Ovary (tissue), 3 donors: ENCODE measurements at regions not wholly inside any gene's neighbourhood (a gene's known extent, or its start where the extent isn't known, plus 50 kb on each side); places are given as distances from the start of the nearest gene placed in this dataset.

Source experiments
- EP300 ChIP-seq: sonication (generic); formaldehyde crosslinking; IDR thresholded peaks from one replicate; pipeline ENCODE4 v1.6.1; 2017; ENCODE audit warnings: antibody characterized with exemption
- POLR2A ChIP-seq: fragments of 450-650 bp; IDR thresholded peaks from one replicate; pipeline ENCODE4 v1.6.1; 2017; ENCODE audit warnings: antibody characterized with exemption, mild to moderate bottlenecking, moderate library complexity
- TF ChIP-seq, protein P1 (sequence below), 3 donors: fragments of 450-650 bp in 2 of 3; fragments of 200-600 bp in 1 of 3; IDR thresholded peaks; one replicate each; pipeline versions ENCODE4 v1.5.1 to v1.8.0; 2016 to 2022; ENCODE audit warnings: antibody characterized with exemption in 3 of 3, mild to moderate bottlenecking in 1 of 3
- donor health status: DM: no; HTN: no; CAD: no.

GRCh38 chr11:23974051-23974450, 522.8 kb upstream of the LUZP2 start:
- TF ChIP-seq, protein P1, sequence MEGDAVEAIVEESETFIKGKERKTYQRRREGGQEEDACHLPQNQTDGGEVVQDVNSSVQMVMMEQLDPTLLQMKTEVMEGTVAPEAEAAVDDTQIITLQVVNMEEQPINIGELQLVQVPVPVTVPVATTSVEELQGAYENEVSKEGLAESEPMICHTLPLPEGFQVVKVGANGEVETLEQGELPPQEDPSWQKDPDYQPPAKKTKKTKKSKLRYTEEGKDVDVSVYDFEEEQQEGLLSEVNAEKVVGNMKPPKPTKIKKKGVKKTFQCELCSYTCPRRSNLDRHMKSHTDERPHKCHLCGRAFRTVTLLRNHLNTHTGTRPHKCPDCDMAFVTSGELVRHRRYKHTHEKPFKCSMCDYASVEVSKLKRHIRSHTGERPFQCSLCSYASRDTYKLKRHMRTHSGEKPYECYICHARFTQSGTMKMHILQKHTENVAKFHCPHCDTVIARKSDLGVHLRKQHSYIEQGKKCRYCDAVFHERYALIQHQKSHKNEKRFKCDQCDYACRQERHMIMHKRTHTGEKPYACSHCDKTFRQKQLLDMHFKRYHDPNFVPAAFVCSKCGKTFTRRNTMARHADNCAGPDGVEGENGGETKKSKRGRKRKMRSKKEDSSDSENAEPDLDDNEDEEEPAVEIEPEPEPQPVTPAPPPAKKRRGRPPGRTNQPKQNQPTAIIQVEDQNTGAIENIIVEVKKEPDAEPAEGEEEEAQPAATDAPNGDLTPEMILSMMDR (IDR thresholded peaks at IDR 0.05) = no peak
- no peak for TF ChIP-seq POLR2A
- TF ChIP-seq EP300 = no peak
